Limb (tissue), 2 donors: ENCODE measurements at regions not wholly inside any gene's neighbourhood (a gene's known extent, or its start where the extent isn't known, plus 50 kb on each side); places are given as distances from the start of the nearest gene placed in this dataset.

Experiments used
- DNase-seq, 2 donors: peaks; one replicate each; pipeline ENCODE4 v3.0.0-alpha.2; 2016; ENCODE audit errors: extremely low spot score in 2 of 2

- DNase-seq = peak in 1 of 2 donors; percentile 34
Measured at GRCh38 chr5:163619951-163620350, 114.5 kb downstream of the MAT2B start.

- DNase-seq = no peak
Measured at GRCh38 chr5:163622799-163623198, 117.4 kb downstream of the MAT2B start.

- DNase-seq = no peak
Measured at GRCh38 chr5:163623524-163623923, 118.1 kb downstream of the MAT2B start.

GRCh38 chr5:163623986-163624385, 118.6 kb downstream of the MAT2B start:
- no peak for DNase-seq

- DNase-seq = no peak
Measured at GRCh38 chr5:163624431-163624830, 119.0 kb downstream of the MAT2B start.

GRCh38 chr5:163626904-163627434, 121.5 kb downstream of the MAT2B start:
- DNase-seq = no peak

- no peak for DNase-seq
Measured at GRCh38 chr5:163631856-163632255, 126.4 kb downstream of the MAT2B start.

GRCh38 chr5:163633926-163634460, 128.6 kb downstream of the MAT2B start:
- DNase-seq = no peak

GRCh38 chr5:163635631-163636030, 130.2 kb downstream of the MAT2B start:
- peak in 1 of 2 donors; percentile 26 for DNase-seq

- DNase-seq = no peak
Measured at GRCh38 chr5:163642904-163643303, 137.5 kb downstream of the MAT2B start.

GRCh38 chr5:163645421-163646416, 140.3 kb downstream of the MAT2B start:
- DNase-seq = no peak

- DNase-seq = no peak
Measured at GRCh38 chr5:163649514-163649913, 144.1 kb downstream of the MAT2B start.

- no peak for DNase-seq
Measured at GRCh38 chr5:163653526-163653925, 148.1 kb downstream of the MAT2B start.

- no peak for DNase-seq
Measured at GRCh38 chr5:163658702-163659567, 153.5 kb downstream of the MAT2B start.

GRCh38 chr5:163659568-163659902, 154.1 kb downstream of the MAT2B start:
- DNase-seq = no peak

GRCh38 chr5:163660486-163660885, 155.1 kb downstream of the MAT2B start:
- no peak for DNase-seq

- DNase-seq = no peak
Measured at GRCh38 chr5:163661360-163661759, 155.9 kb downstream of the MAT2B start.

- no peak for DNase-seq
Measured at GRCh38 chr5:163670036-163670435, 164.6 kb downstream of the MAT2B start.

GRCh38 chr5:163677092-163677491, 171.7 kb downstream of the MAT2B start:
- no peak for DNase-seq

GRCh38 chr5:163682234-163682633, 176.8 kb downstream of the MAT2B start:
- no peak for DNase-seq

- no peak for DNase-seq
Measured at GRCh38 chr5:163687414-163687813, 182.0 kb downstream of the MAT2B start.

- DNase-seq = no peak
Measured at GRCh38 chr5:163692091-163692490, 186.7 kb downstream of the MAT2B start.
